Osteoblast (primary cell): ENCODE measurements at regions not wholly inside any gene's neighbourhood (a gene's known extent, or its start where the extent isn't known, plus 50 kb on each side); places are given as distances from the start of the nearest gene placed in this dataset.

Experiments used
- DNase-seq: peaks from one replicate; pipeline ENCODE4 v3.0.0; 2011; ENCODE audit warnings: low spot score, mixed read lengths; ENCODE audit not compliant: insufficient read length; ENCODE audit errors: missing footprints
- H2AFZ ChIP-seq: 2 replicates; pipeline ENCODE4 v1.6.0; 2011; ENCODE audit warnings: mild to moderate bottlenecking, low read length
- H3K27ac ChIP-seq: 2 replicates; pipeline ENCODE4 v1.5.1; 2011; ENCODE audit warnings: mild to moderate bottlenecking, low read depth, low read length, moderate library complexity
- H3K27me3 ChIP-seq: 2 replicates; pipeline ENCODE4 v1.6.0; 2012; ENCODE audit warnings: mild to moderate bottlenecking, control low read depth, inconsistent platforms, low read length, moderate library complexity; ENCODE audit not compliant: insufficient read depth
- H3K36me3 ChIP-seq: 2 replicates; pipeline ENCODE4 v1.5.1; 2011; ENCODE audit warnings: mild to moderate bottlenecking, low read length, control low read depth, moderate library complexity; ENCODE audit not compliant: insufficient read depth
- H3K4me1 ChIP-seq: 2 replicates; pipeline ENCODE4 v1.5.1; 2011; ENCODE audit warnings: mild to moderate bottlenecking, low read length, control low read depth, moderate library complexity; ENCODE audit not compliant: insufficient read depth
- H3K4me2 ChIP-seq: 2 replicates; pipeline ENCODE4 v1.6.0; 2011; ENCODE audit warnings: mild to moderate bottlenecking, low read length; ENCODE audit not compliant: insufficient read depth
- H3K4me3 ChIP-seq: fragments of 200-600 bp; sonication (generic); 3 replicates; pipeline ENCODE4 v1.5.1; 2012; ENCODE audit warnings: mild to moderate bottlenecking, low read length, inconsistent platforms; ENCODE audit not compliant: insufficient read depth
- H3K79me2 ChIP-seq: 2 replicates; pipeline ENCODE4 v1.6.0; 2012; ENCODE audit warnings: mild to moderate bottlenecking, low read length, control low read depth, inconsistent platforms; ENCODE audit not compliant: insufficient read depth
- H3K9me3 ChIP-seq: 2 replicates; pipeline ENCODE4 v1.5.1; 2011; ENCODE audit warnings: low read depth, low read length, control low read depth
- H4K20me1 ChIP-seq: 2 replicates; pipeline ENCODE4 v1.6.0; 2012; ENCODE audit warnings: mild to moderate bottlenecking, low read length, control low read depth; ENCODE audit not compliant: insufficient read depth
- CTCF ChIP-seq: IDR thresholded peaks from 2 replicates; pipeline ENCODE4 v1.5.1; 2011; ENCODE audit warnings: mild to moderate bottlenecking, low read depth, low read length, moderate library complexity; ENCODE audit errors: extremely low read depth

GRCh38 chr15:29438703-29439055 is 169.1 kb upstream of the NSMCE3 start:
- no peak overlapping the region for H3K4me3 ChIP-seq
- no peak overlapping the region for H3K4me2 ChIP-seq
- no peak for DNase-seq
- no peak overlapping the region for H3K27ac ChIP-seq
- TF ChIP-seq CTCF, result no peak
- no peaks in the 10 kb centered on the region for H3K27me3 ChIP-seq
- H2AFZ ChIP-seq, result no peak overlapping the region
- no peaks in the 10 kb centered on the region for H3K79me2 ChIP-seq
- H3K4me1 ChIP-seq, result no peaks in the 10 kb centered on the region
- no peaks in the 10 kb centered on the region for H3K36me3 ChIP-seq
- H3K9me3 ChIP-seq, result no peaks in the 10 kb centered on the region
- H4K20me1 ChIP-seq, result no peaks in the 10 kb centered on the region

- Histone ChIP-seq H4K20me1 (no peaks in the 10 kb centered on the region), H3K4me3 (no peak overlapping the region), H3K36me3 (no peaks in the 10 kb centered on the region), H3K4me2 (no peak overlapping the region), H3K79me2 (no peaks in the 10 kb centered on the region), H3K4me1 (no peaks in the 10 kb centered on the region), H2AFZ (no peak overlapping the region), H3K9me3 (no peaks in the 10 kb centered on the region), H3K27ac (no peak overlapping the region), H3K27me3 (no peaks in the 10 kb centered on the region)
- no peak for TF ChIP-seq CTCF
- DNase-seq, result peak; percentile 58
These were observed 168.5 kb upstream of the NSMCE3 start for GRCh38 chr15:29437888-29438702.

- H3K79me2 ChIP-seq, result no peaks in the 10 kb centered on the region
- H3K4me1 ChIP-seq, result no peaks in the 10 kb centered on the region
- no peak overlapping the region for H3K4me3 ChIP-seq
- H3K36me3 ChIP-seq, result no peaks in the 10 kb centered on the region
- H4K20me1 ChIP-seq, result no peaks in the 10 kb centered on the region
- peak; percentile 69 for DNase-seq
- no peak overlapping the region for H2AFZ ChIP-seq
- TF ChIP-seq CTCF, result no peak
- no peak overlapping the region for H3K27ac ChIP-seq
- no peaks in the 10 kb centered on the region for H3K27me3 ChIP-seq
- no peak overlapping the region for H3K4me2 ChIP-seq
- H3K9me3 ChIP-seq, result no peaks in the 10 kb centered on the region
These were observed 166.2 kb upstream of the NSMCE3 start for GRCh38 chr15:29435811-29436210.

GRCh38 chr15:29434280-29434679 is 164.7 kb upstream of the NSMCE3 start:
- TF ChIP-seq CTCF, result no peak
- no peak for DNase-seq
- no peaks in the 10 kb centered on the region for H3K27me3 ChIP-seq
- no peak overlapping the region for H3K27ac ChIP-seq
- H3K9me3 ChIP-seq, result no peaks in the 10 kb centered on the region
- no peak overlapping the region for H3K4me2 ChIP-seq
- H3K4me1 ChIP-seq, result no peaks in the 10 kb centered on the region
- H3K4me3 ChIP-seq, result no peak overlapping the region
- no peaks in the 10 kb centered on the region for H4K20me1 ChIP-seq
- H3K36me3 ChIP-seq, result no peaks in the 10 kb centered on the region
- no peak overlapping the region for H2AFZ ChIP-seq
- no peaks in the 10 kb centered on the region for H3K79me2 ChIP-seq
